Hematopoietic multipotent progenitor cell treated with erythropoietin and hydrocortisone succinate and interleukin-3 and kit ligand, for 17 days (in vitro differentiated cells): ENCODE measurements at regions not wholly inside any gene's neighbourhood (a gene's known extent, or its start where the extent isn't known, plus 50 kb on each side); places are given as distances from the start of the nearest gene placed in this dataset.
"Not testable (repeated sequence)": the region's sequence is repeated elsewhere in the genome, so short reads cannot be mapped to it uniquely, and the experiment has no call there.

Experiments
- DNase-seq: peaks from one replicate; pipeline ENCODE4 v3.0.0-alpha.2; 2015; ENCODE audit warnings: low spot score

- DNase-seq: no peak
Measured at GRCh38 chr10:5576780-5577624, 52.2 kb downstream of the CALML3 start.

DNA sequence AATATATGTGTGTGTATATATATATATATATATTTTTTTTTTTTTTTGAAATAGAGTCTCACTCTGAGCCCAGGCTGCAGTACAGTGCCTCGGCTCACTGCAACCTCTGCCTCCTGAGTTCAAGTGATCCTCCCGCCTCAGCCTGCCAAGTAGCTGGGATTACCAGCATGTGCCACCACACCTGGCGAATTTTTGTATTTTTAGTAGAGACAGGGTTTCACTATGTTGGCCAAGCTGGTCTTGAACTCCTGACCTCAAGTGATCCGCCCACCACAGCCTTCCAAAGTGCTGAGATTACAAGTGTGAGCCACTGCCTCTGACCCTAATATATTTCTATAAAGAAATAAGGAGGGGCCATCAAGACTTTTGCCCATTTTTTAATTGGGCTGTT, 55.3 kb downstream of the CALML3 start:
- DNase-seq: not testable (repeated sequence)

GRCh38 chr10:5581670-5582566, 57.2 kb downstream of the CALML3 start:
- no peak for DNase-seq

DNA sequence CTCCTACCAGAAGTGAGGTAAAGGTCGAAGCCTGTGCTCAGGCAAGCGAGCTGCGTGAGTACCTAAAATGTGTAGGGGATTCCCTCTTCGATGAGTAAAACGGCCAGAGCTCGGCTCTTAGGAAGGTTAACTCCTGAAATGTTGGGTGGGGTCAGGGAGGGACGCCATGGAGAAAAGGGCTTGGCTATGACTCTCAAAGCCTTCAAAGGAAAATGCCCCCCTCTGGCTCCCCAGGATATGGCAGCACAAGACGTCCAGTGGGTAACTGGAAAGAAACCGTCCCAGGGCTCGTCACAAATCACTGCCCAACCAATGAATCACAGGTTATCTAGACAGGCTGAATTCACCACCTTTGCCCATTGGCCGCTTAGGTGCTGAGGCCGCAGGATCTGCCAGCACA, 58.0 kb downstream of the CALML3 start:
- peak; percentile 23 for DNase-seq

- no peak for DNase-seq
Measured at GRCh38 chr10:5583525-5584175, 58.9 kb downstream of the CALML3 start.

- no peak for DNase-seq
Measured at GRCh38 chr10:5584895-5585516, 60.2 kb downstream of the CALML3 start.

- DNase-seq: no peak
Measured at GRCh38 chr10:5585517-5586206, 60.9 kb downstream of the CALML3 start.

DNA sequence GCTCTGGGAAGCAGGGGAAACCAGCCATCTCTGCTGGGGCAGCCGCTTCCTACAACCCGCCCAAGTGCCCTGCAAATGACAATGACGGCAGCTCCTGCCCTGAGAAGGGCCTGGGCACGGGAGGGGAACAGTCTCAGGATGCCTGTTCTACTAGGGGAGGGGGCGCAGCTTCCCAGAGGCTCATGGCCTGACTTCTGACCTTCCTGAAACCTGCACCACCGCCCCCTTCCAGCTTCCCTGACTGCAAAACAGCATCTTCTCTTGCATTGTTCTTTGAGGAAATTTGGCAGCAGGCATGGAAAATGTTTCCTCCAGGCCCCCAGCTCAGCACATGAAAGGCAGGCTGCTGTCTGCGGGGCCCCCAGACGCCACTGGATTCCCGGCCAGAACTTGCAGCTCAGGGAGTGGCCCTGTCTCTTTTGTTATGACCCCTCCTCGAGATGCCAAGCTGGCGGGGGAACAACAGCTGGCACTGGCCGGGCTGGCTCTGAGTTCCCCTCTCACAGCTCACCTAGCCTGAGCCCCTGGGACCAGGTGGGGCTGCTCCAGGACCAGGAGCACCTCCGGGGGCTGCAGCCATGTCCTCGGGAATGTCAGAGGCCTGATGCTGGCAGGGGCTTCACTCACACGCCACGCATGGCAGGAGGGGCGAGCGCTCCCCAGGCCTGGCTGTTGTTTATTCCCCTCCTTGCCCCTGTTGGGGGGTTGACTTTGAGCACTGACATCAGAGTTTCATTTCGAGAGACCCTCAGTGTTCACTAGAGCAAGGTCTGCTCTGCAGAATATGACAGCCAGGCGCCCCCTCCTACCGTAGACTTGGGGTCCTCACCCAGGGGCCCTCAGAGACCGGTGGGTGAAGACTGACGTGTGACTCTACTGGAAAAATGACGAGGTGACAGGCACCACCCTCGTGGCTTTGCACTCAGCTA, 62.7 kb downstream of the CALML3 start:
- no peak for DNase-seq

- no peak for DNase-seq
Measured at GRCh38 chr10:5588080-5588453, 63.3 kb downstream of the CALML3 start.

- DNase-seq: no peak
Measured at GRCh38 chr10:5588603-5589002, 63.8 kb downstream of the CALML3 start.
